22Rv1 (cell line): ENCODE measurements at regions not wholly inside any gene's neighbourhood (a gene's known extent, or its start where the extent isn't known, plus 50 kb on each side); places are given as distances from the start of the nearest gene placed in this dataset.

ENCODE experiments used
- CTCF ChIP-seq: fragments of 450-650 bp; IDR thresholded peaks from 2 replicates; pipeline ENCODE4 v1.5.1; 2017; ENCODE audit warnings: mild to moderate bottlenecking
- ZFX ChIP-seq: fragments of 450-650 bp; IDR thresholded peaks from 2 replicates; pipeline ENCODE4 v1.6.1; 2017; ENCODE audit warnings: antibody characterized with exemption, borderline replicate concordance

GRCh38 chr2:120862201-120863060 is 126.8 kb downstream of the GLI2 start:
- no peak for TF ChIP-seq CTCF
- TF ChIP-seq ZFX: no peak
